Astrocyte (in vitro differentiated cells and primary cell): ENCODE measurements at regions not wholly inside any gene's neighbourhood (a gene's known extent, or its start where the extent isn't known, plus 50 kb on each side); places are given as distances from the start of the nearest gene placed in this dataset.

ENCODE experiments used
- DNase-seq: peaks from one replicate; pipeline ENCODE4 v3.0.0-alpha.2; 2010; ENCODE audit warnings: low read depth
- FAIRE-seq: peaks from 2 replicates; lab custom pipeline; 2011; peaks lifted over from hg19 to GRCh38; lab: Jason Lieb, UNC
- H2AFZ ChIP-seq: 2 replicates; pipeline ENCODE4 v1.6.0; 2012; ENCODE audit warnings: low read depth, low read length, inconsistent platforms
- H3K27ac ChIP-seq: 2 replicates; pipeline ENCODE4 v1.5.1; 2011; ENCODE audit warnings: low read depth, low read length, inconsistent platforms
- H3K27me3 ChIP-seq: 2 replicates; pipeline ENCODE4 v1.6.0; 2011; ENCODE audit warnings: low read length, inconsistent platforms; ENCODE audit not compliant: insufficient read depth
- H3K36me3 ChIP-seq: 2 replicates; pipeline ENCODE4 v1.5.1; 2011; ENCODE audit warnings: low read length, inconsistent platforms; ENCODE audit not compliant: insufficient read depth
- H3K4me1 ChIP-seq: 2 replicates; pipeline ENCODE4 v1.5.1; 2011; ENCODE audit warnings: low read length, inconsistent platforms; ENCODE audit not compliant: insufficient read depth
- H3K4me2 ChIP-seq: 2 replicates; pipeline ENCODE4 v1.6.0; 2012; ENCODE audit warnings: low read length, inconsistent platforms
- H3K4me3 ChIP-seq: 2 replicates; pipeline ENCODE4 v1.5.1; 2011; ENCODE audit warnings: low read depth, mild to moderate bottlenecking, low read length, inconsistent platforms; ENCODE audit not compliant: insufficient read depth
- H3K79me2 ChIP-seq: 2 replicates; pipeline ENCODE4 v1.6.0; 2012; ENCODE audit warnings: mild to moderate bottlenecking, low read length, inconsistent platforms; ENCODE audit not compliant: insufficient read depth
- H3K9ac ChIP-seq: 2 replicates; pipeline ENCODE4 v1.6.0; 2012; ENCODE audit warnings: mild to moderate bottlenecking, low read length, inconsistent platforms
- H3K9me3 ChIP-seq: 2 replicates; pipeline ENCODE4 v1.5.1; 2012; ENCODE audit warnings: low read depth, mild to moderate bottlenecking, low read length, inconsistent platforms; ENCODE audit not compliant: insufficient read depth
- H4K20me1 ChIP-seq: 2 replicates; pipeline ENCODE4 v1.6.0; 2012; ENCODE audit warnings: low read length, inconsistent platforms; ENCODE audit not compliant: insufficient read depth
- H3K27ac Mint-ChIP-seq: one replicate; pipeline ENCODE4 v1.8.0; 2021; ENCODE audit warnings: mild to moderate bottlenecking, mixed read lengths; ENCODE audit not compliant: unreplicated experiment
- H3K27me3 Mint-ChIP-seq: one replicate; pipeline ENCODE4 v1.8.0; 2021; ENCODE audit warnings: low read depth, mixed read lengths; ENCODE audit not compliant: unreplicated experiment
- H3K36me3 Mint-ChIP-seq: one replicate; pipeline ENCODE4 v1.8.0; 2021; ENCODE audit warnings: low read depth, mixed read lengths; ENCODE audit not compliant: unreplicated experiment
- H3K4me1 Mint-ChIP-seq: one replicate; pipeline ENCODE4 v1.8.0; 2021; ENCODE audit warnings: low read depth, mixed read lengths; ENCODE audit not compliant: unreplicated experiment
- H3K4me3 Mint-ChIP-seq: one replicate; pipeline ENCODE4 v1.8.0; 2021; ENCODE audit warnings: mild to moderate bottlenecking, moderate library complexity, mixed read lengths; ENCODE audit not compliant: unreplicated experiment
- H3K9me3 Mint-ChIP-seq: one replicate; pipeline ENCODE4 v1.8.0; 2021; ENCODE audit warnings: mild to moderate bottlenecking, mixed read lengths; ENCODE audit not compliant: unreplicated experiment
- EZH2 ChIP-seq: IDR thresholded peaks from 2 replicates; pipeline ENCODE4 v1.6.1; 2012; ENCODE audit warnings: mild to moderate bottlenecking, low read length, inconsistent platforms; ENCODE audit not compliant: insufficient read depth
- TF ChIP-seq, protein P1 (sequence below): IDR thresholded peaks from 2 replicates; pipeline ENCODE4 v1.5.1; 2011; ENCODE audit warnings: low read depth, mild to moderate bottlenecking, inconsistent platforms, low read length, moderate library complexity; ENCODE audit not compliant: insufficient read depth

DNA sequence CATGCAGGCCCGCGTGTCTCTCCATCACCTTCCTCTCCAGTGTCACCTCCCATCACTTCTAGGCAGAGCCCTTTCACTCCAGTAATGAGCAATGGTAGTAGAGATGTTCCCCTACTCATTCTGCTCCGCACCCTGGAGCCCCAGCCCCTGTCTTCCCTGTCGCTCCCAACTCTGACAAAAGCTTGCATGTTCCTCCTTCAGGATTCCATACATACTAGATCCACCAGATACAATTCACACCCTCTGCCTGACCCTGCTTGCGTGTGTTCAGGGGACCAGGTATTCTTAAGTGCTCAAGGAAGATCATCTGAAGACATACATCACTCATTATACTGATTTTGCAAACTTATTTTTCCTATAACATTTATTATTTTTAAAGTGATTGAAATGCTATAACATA lies 222.7 kb downstream of the SNX19 start:
- Histone ChIP-seq H3K9me3 (no peaks in the 10 kb centered on the region), H3K36me3 (no peaks in the 10 kb centered on the region), H3K27ac (no peak overlapping the region), H3K4me3 (no peak overlapping the region), H3K9ac (no peak overlapping the region), H3K79me2 (no peaks in the 10 kb centered on the region), H3K27me3 (no peaks in the 10 kb centered on the region), H3K4me2 (no peak overlapping the region), H3K4me1 (peaks cover 3% of the 10 kb centered on the region), H2AFZ (no peak overlapping the region), H4K20me1 (no peaks in the 10 kb centered on the region)
- Mint-ChIP-seq H3K4me1 (peaks cover 6% of the 10 kb centered on the region), H3K4me3 (no peak overlapping the region), H3K27ac (no peak overlapping the region), H3K36me3 (no peaks in the 10 kb centered on the region), H3K27me3 (peaks cover 10% of the 10 kb centered on the region), H3K9me3 (no peaks in the 10 kb centered on the region)
- FAIRE-seq (no peak), DNase-seq (no peak)
- TF ChIP-seq, protein P1, sequence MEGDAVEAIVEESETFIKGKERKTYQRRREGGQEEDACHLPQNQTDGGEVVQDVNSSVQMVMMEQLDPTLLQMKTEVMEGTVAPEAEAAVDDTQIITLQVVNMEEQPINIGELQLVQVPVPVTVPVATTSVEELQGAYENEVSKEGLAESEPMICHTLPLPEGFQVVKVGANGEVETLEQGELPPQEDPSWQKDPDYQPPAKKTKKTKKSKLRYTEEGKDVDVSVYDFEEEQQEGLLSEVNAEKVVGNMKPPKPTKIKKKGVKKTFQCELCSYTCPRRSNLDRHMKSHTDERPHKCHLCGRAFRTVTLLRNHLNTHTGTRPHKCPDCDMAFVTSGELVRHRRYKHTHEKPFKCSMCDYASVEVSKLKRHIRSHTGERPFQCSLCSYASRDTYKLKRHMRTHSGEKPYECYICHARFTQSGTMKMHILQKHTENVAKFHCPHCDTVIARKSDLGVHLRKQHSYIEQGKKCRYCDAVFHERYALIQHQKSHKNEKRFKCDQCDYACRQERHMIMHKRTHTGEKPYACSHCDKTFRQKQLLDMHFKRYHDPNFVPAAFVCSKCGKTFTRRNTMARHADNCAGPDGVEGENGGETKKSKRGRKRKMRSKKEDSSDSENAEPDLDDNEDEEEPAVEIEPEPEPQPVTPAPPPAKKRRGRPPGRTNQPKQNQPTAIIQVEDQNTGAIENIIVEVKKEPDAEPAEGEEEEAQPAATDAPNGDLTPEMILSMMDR = no peak
- TF ChIP-seq EZH2 = no peak

- Mint-ChIP-seq H3K4me1 (peaks cover 2% of the 10 kb centered on the region), H3K4me3 (no peak overlapping the region), H3K27me3 (peaks cover 17% of the 10 kb centered on the region), H3K27ac (no peak overlapping the region), H3K36me3 (no peaks in the 10 kb centered on the region), H3K9me3 (no peaks in the 10 kb centered on the region)
- no peak for FAIRE-seq
- no peak overlapping the region for H3K9ac ChIP-seq
- H3K9me3 ChIP-seq = no peaks in the 10 kb centered on the region
- H3K4me2 ChIP-seq = no peak overlapping the region
- H3K27ac ChIP-seq = no peak overlapping the region
- H3K36me3 ChIP-seq = no peaks in the 10 kb centered on the region
- no peaks in the 10 kb centered on the region for H3K79me2 ChIP-seq
- no peak for TF ChIP-seq EZH2
- TF ChIP-seq, protein P1 = no peak
- H4K20me1 ChIP-seq = no peaks in the 10 kb centered on the region
- no peak for DNase-seq
- H2AFZ ChIP-seq = no peak overlapping the region
- H3K27me3 ChIP-seq = no peaks in the 10 kb centered on the region
- H3K4me3 ChIP-seq = no peak overlapping the region
- no peaks in the 10 kb centered on the region for H3K4me1 ChIP-seq
These were observed 221.7 kb downstream of the SNX19 start for GRCh38 chr11:130694488-130695045.

DNA sequence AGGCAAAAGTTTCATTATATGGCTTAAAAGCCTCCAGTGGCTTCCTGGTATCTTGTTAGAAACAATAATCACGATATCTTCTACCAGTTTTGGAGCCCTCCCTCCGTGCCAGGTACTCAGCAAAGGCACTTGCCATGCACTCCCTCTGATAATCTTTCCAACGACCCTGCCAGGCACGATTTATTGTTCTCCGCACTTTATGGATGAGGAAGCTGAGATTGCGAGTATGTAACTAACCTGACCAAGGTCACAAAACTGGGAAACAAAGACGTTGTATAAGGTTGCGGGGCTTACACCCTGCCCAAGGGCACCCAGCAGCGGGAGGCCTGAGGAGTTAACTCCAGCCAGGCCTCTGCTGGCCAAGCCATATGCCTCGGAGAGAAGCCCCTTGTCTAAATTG lies 218.1 kb downstream of the SNX19 start:
- no peaks in the 10 kb centered on the region for H3K36me3 ChIP-seq
- no peak overlapping the region for H3K4me2 ChIP-seq
- peaks cover 17% of the 10 kb centered on the region for H3K27me3 Mint-ChIP-seq
- H3K9me3 Mint-ChIP-seq = peaks cover 3% of the 10 kb centered on the region
- H3K27ac Mint-ChIP-seq = no peak overlapping the region
- H3K27ac ChIP-seq = no peak overlapping the region
- H3K4me3 Mint-ChIP-seq = no peak overlapping the region
- no peaks in the 10 kb centered on the region for H3K4me1 Mint-ChIP-seq
- H3K4me1 ChIP-seq = no peaks in the 10 kb centered on the region
- H3K9ac ChIP-seq = no peak overlapping the region
- no peak overlapping the region for H2AFZ ChIP-seq
- no peak overlapping the region for H3K4me3 ChIP-seq
- H3K27me3 ChIP-seq = no peaks in the 10 kb centered on the region
- no peaks in the 10 kb centered on the region for H4K20me1 ChIP-seq
- H3K36me3 Mint-ChIP-seq = no peaks in the 10 kb centered on the region
- no peaks in the 10 kb centered on the region for H3K79me2 ChIP-seq
- FAIRE-seq (no peak), DNase-seq (no peak)
- TF ChIP-seq, protein P1 = no peak
- no peak for TF ChIP-seq EZH2
- H3K9me3 ChIP-seq = no peaks in the 10 kb centered on the region
